HepG2 (cell line): ENCODE measurements at regions not wholly inside any gene's neighbourhood (a gene's known extent, or its start where the extent isn't known, plus 50 kb on each side); places are given as distances from the start of the nearest gene placed in this dataset.
"Not testable (repeated sequence)": the region's sequence is repeated elsewhere in the genome, so short reads cannot be mapped to it uniquely, and the experiment has no call there.

ENCODE experiments used
- ARNT ChIP-seq: fragments of 450-650 bp; IDR thresholded peaks from 2 replicates; pipeline ENCODE4 v1.6.1; 2017
- EP300 ChIP-seq, 3 experiments: sonication (generic) in 1 of 3; formaldehyde crosslinking in 1 of 3; IDR thresholded peaks; 2 replicates each; pipeline versions ENCODE4 v1.5.1 to v1.6.1; 2011 to 2020; ENCODE audit warnings: low read depth in 2 of 3, low read length in 2 of 3, borderline replicate concordance in 1 of 3, improper control_type of control experiment in 1 of 3, mild to moderate bottlenecking in 1 of 3, missing genetic modification reagents in 1 of 3, moderate library complexity in 1 of 3
- EZH2 ChIP-seq: conservative IDR thresholded peaks from 2 replicates; pipeline ENCODE4 v1.6.1; 2012; ENCODE audit warnings: mild to moderate bottlenecking, low read depth, low read length, moderate library complexity
- FOXJ3 ChIP-seq: sonication (generic); formaldehyde crosslinking; IDR thresholded peaks from 2 replicates; pipeline ENCODE4 v1.4.0; 2020; ENCODE audit warnings: missing genetic modification reagents, mild to moderate bottlenecking, borderline replicate concordance
- MAFF ChIP-seq: IDR thresholded peaks from 2 replicates; pipeline ENCODE4 v1.6.1; 2011; ENCODE audit warnings: low read depth, low read length, improper control_type of control experiment
- POLR2A ChIP-seq, 2 experiments: IDR thresholded peaks; 2 replicates each; pipeline ENCODE4 v1.6.1; 2011; ENCODE audit warnings: low read depth in 2 of 2, low read length in 2 of 2, mild to moderate bottlenecking in 1 of 2, moderate library complexity in 1 of 2; ENCODE audit not compliant: insufficient read depth in 1 of 2
- SP1 ChIP-seq, 2 experiments: fragments of 450-650 bp in 1 of 2; sonication (generic) in 1 of 2; formaldehyde crosslinking in 1 of 2; IDR thresholded peaks; 2 replicates each; pipeline versions ENCODE4 v1.4.0 to v1.6.1; 2016 to 2020; ENCODE audit warnings: missing genetic modification reagents in 1 of 2
- SPEN ChIP-seq: sonication (generic); formaldehyde crosslinking; IDR thresholded peaks from 2 replicates; pipeline ENCODE4 v1.5.1; 2020; ENCODE audit warnings: low read depth, mild to moderate bottlenecking, missing genetic modification reagents
- TCF7L2 ChIP-seq: IDR thresholded peaks from 2 replicates; pipeline ENCODE4 v1.6.1; 2011; ENCODE audit warnings: mild to moderate bottlenecking, low read depth, low read length, moderate library complexity
- YY1 ChIP-seq: IDR thresholded peaks from 2 replicates; pipeline ENCODE4 v1.6.1; 2011; ENCODE audit warnings: low read length, low read depth, moderate library complexity, mild to moderate bottlenecking; ENCODE audit not compliant: insufficient read depth, insufficient replicate concordance
- TF ChIP-seq, protein P1 (sequence below): sonication (generic); formaldehyde crosslinking; IDR thresholded peaks from 2 replicates; pipeline ENCODE4 v1.5.0; 2020; ENCODE audit warnings: missing genetic modification reagents
- TF ChIP-seq, protein P2 (sequence below): sonication (generic); formaldehyde crosslinking; IDR thresholded peaks from 2 replicates; pipeline ENCODE4 v1.5.0; 2020; ENCODE audit warnings: mild to moderate bottlenecking, missing genetic modification reagents, moderate library complexity
- TF ChIP-seq, protein P3 (sequence below): sonication (generic); formaldehyde crosslinking; IDR thresholded peaks from 2 replicates; pipeline ENCODE4 v1.4.0; 2020; ENCODE audit warnings: missing genetic modification reagents, borderline replicate concordance

DNA sequence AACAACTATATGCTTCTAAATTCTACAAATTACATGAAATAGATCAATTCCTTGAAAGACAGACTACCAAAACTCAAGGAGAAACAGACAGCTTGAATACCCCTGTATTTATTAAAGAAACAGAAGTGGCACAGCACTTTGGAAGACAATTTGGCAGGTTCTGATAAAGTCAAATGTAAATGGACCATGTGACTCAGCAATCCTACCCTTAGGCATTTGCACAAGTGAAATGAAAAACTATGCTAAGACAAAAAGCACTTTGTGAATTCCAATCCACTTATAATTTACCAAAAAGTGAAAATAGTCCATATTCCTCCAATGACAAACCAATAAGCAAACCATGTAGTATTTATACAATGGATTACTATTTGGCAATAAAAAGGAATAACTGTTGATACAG lies 862.0 kb downstream of the TUBA3C start:
- not testable (repeated sequence) for TF ChIP-seq ARNT; YY1; FOXJ3; SP1 (IDR thresholded peaks at IDR 0.05); SP1 (CRISPR knock-in tag; IDR thresholded peaks at IDR 0.05); EZH2; POLR2A (IDR thresholded peaks at IDR 0.05; ENCODE audit: insufficient read depth in 1 of 2, low read depth in 2 of 2, low read length in 2 of 2); SPEN (CRISPR knock-in tag); TCF7L2; MAFF; EP300 (IDR thresholded peaks at IDR 0.05; ENCODE audit: low read depth in 2 of 2, low read length in 2 of 2); EP300 (CRISPR knock-in tag; IDR thresholded peaks at IDR 0.05; ENCODE audit: borderline replicate concordance)
- TF ChIP-seq, protein P1, sequence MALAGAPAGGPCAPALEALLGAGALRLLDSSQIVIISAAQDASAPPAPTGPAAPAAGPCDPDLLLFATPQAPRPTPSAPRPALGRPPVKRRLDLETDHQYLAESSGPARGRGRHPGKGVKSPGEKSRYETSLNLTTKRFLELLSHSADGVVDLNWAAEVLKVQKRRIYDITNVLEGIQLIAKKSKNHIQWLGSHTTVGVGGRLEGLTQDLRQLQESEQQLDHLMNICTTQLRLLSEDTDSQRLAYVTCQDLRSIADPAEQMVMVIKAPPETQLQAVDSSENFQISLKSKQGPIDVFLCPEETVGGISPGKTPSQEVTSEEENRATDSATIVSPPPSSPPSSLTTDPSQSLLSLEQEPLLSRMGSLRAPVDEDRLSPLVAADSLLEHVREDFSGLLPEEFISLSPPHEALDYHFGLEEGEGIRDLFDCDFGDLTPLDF, result not testable (repeated sequence)
- TF ChIP-seq, protein P2, sequence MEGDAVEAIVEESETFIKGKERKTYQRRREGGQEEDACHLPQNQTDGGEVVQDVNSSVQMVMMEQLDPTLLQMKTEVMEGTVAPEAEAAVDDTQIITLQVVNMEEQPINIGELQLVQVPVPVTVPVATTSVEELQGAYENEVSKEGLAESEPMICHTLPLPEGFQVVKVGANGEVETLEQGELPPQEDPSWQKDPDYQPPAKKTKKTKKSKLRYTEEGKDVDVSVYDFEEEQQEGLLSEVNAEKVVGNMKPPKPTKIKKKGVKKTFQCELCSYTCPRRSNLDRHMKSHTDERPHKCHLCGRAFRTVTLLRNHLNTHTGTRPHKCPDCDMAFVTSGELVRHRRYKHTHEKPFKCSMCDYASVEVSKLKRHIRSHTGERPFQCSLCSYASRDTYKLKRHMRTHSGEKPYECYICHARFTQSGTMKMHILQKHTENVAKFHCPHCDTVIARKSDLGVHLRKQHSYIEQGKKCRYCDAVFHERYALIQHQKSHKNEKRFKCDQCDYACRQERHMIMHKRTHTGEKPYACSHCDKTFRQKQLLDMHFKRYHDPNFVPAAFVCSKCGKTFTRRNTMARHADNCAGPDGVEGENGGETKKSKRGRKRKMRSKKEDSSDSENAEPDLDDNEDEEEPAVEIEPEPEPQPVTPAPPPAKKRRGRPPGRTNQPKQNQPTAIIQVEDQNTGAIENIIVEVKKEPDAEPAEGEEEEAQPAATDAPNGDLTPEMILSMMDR (CRISPR knock-in tag), result not testable (repeated sequence)
- TF ChIP-seq, protein P3, sequence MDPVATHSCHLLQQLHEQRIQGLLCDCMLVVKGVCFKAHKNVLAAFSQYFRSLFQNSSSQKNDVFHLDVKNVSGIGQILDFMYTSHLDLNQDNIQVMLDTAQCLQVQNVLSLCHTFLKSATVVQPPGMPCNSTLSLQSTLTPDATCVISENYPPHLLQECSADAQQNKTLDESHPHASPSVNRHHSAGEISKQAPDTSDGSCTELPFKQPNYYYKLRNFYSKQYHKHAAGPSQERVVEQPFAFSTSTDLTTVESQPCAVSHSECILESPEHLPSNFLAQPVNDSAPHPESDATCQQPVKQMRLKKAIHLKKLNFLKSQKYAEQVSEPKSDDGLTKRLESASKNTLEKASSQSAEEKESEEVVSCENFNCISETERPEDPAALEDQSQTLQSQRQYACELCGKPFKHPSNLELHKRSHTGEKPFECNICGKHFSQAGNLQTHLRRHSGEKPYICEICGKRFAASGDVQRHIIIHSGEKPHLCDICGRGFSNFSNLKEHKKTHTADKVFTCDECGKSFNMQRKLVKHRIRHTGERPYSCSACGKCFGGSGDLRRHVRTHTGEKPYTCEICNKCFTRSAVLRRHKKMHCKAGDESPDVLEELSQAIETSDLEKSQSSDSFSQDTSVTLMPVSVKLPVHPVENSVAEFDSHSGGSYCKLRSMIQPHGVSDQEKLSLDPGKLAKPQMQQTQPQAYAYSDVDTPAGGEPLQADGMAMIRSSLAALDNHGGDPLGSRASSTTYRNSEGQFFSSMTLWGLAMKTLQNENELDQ (CRISPR knock-in tag), result not testable (repeated sequence)
